MM.1S (cell line): ENCODE measurements at regions not wholly inside any gene's neighbourhood (a gene's known extent, or its start where the extent isn't known, plus 50 kb on each side); places are given as distances from the start of the nearest gene placed in this dataset.

Experiments
- DNase-seq: peaks from one replicate; pipeline ENCODE4 v3.0.0-alpha.2; 2015
- H2AFZ ChIP-seq: fragments of 300-600 bp; sonication (generic); 2 replicates; pipeline ENCODE4 v1.6.0; 2016; ENCODE audit warnings: antibody characterized with exemption, low read length
- H3F3A ChIP-seq: fragments of 300-600 bp; sonication (generic); 2 replicates; pipeline ENCODE4 v1.6.1; 2016; ENCODE audit warnings: mild to moderate bottlenecking, antibody characterized with exemption, low read length, moderate library complexity, mixed read lengths; ENCODE audit not compliant: insufficient read depth
- H3K27ac ChIP-seq: fragments of 300-600 bp; sonication (generic); 2 replicates; pipeline ENCODE4 v1.5.1; 2016; ENCODE audit warnings: mild to moderate bottlenecking, low read length
- H3K27me3 ChIP-seq: fragments of 300-600 bp; sonication (generic); replicated peaks from 2 replicates; pipeline ENCODE4 v1.6.0; 2016; ENCODE audit warnings: low read length; ENCODE audit not compliant: insufficient read depth
- H3K36me3 ChIP-seq: fragments of 300-600 bp; sonication (generic); replicated peaks from 2 replicates; pipeline ENCODE4 v1.6.1; 2016; ENCODE audit warnings: mild to moderate bottlenecking, low read length, mixed read lengths; ENCODE audit not compliant: insufficient read depth
- H3K4me1 ChIP-seq: fragments of 300-600 bp; sonication (generic); 2 replicates; pipeline ENCODE4 v1.6.1; 2016; ENCODE audit warnings: low read length, mixed read lengths
- H3K4me2 ChIP-seq: fragments of 300-600 bp; sonication (generic); 2 replicates; pipeline ENCODE4 v1.6.0; 2016; ENCODE audit warnings: low read depth, low read length
- H3K4me3 ChIP-seq: fragments of 300-600 bp; sonication (generic); 2 replicates; pipeline ENCODE4 v1.5.1; 2016; ENCODE audit warnings: low read length, mixed read lengths
- H3K79me2 ChIP-seq: fragments of 300-600 bp; sonication (generic); 2 replicates; pipeline ENCODE4 v1.6.1; 2016; ENCODE audit warnings: mixed run types, low read length, mixed read lengths
- H3K9ac ChIP-seq: fragments of 300-600 bp; sonication (generic); 2 replicates; pipeline ENCODE4 v1.6.1; 2016; ENCODE audit warnings: low read length, mixed read lengths
- H3K9me2 ChIP-seq: fragments of 300-600 bp; sonication (generic); replicated peaks from 2 replicates; pipeline ENCODE4 v1.6.1; 2016; ENCODE audit warnings: mild to moderate bottlenecking, low read length, mixed read lengths; ENCODE audit not compliant: insufficient read depth
- H3K9me3 ChIP-seq: fragments of 300-600 bp; sonication (generic); replicated peaks from 2 replicates; pipeline ENCODE4 v1.6.1; 2016; ENCODE audit warnings: mild to moderate bottlenecking, low read length, mixed read lengths; ENCODE audit not compliant: insufficient read depth
- H4K20me1 ChIP-seq: fragments of 300-600 bp; sonication (generic); 2 replicates; pipeline ENCODE4 v1.6.1; 2016; ENCODE audit warnings: mild to moderate bottlenecking, low read length, moderate library complexity, mixed read lengths; ENCODE audit not compliant: insufficient read depth
- CTCF ChIP-seq: fragments of 300-600 bp; sonication (generic); IDR thresholded peaks from 2 replicates; pipeline ENCODE4 v1.5.1; 2016; ENCODE audit warnings: antibody characterized with exemption, low read length, mixed read lengths
- EZH2 ChIP-seq: fragments of 300-600 bp; sonication (generic); optimal IDR thresholded peaks from 2 replicates; pipeline ENCODE3; 2017; ENCODE audit warnings: low read depth, mild to moderate bottlenecking, antibody characterized with exemption, low read length, mixed read lengths
- EZH2phosphoT487 ChIP-seq: fragments of 300-600 bp; sonication (generic); IDR thresholded peaks from 2 replicates; pipeline ENCODE4 v1.6.1; 2018; ENCODE audit warnings: antibody characterized with exemption, low read length

GRCh38 chr14:96956464-96957239 is 159.5 kb downstream of the VRK1 start:
- no peak for TF ChIP-seq EZH2
- TF ChIP-seq CTCF: no peak
- no peak for TF ChIP-seq EZH2phosphoT487
- Histone ChIP-seq H3K4me3 (no peak overlapping the region), H3K27me3 (no peaks in the 10 kb centered on the region), H3K36me3 (no peaks in the 10 kb centered on the region), H3K9ac (no peak overlapping the region), H3K4me2 (no peak overlapping the region), H3K9me2 (no peaks in the 10 kb centered on the region), H4K20me1 (no peaks in the 10 kb centered on the region), H3K27ac (no peak overlapping the region), H3K79me2 (no peaks in the 10 kb centered on the region), H2AFZ (no peak overlapping the region), H3K4me1 (no peaks in the 10 kb centered on the region), H3K9me3 (no peaks in the 10 kb centered on the region), H3F3A (no peaks in the 10 kb centered on the region)
- DNase-seq: no peak

DNA sequence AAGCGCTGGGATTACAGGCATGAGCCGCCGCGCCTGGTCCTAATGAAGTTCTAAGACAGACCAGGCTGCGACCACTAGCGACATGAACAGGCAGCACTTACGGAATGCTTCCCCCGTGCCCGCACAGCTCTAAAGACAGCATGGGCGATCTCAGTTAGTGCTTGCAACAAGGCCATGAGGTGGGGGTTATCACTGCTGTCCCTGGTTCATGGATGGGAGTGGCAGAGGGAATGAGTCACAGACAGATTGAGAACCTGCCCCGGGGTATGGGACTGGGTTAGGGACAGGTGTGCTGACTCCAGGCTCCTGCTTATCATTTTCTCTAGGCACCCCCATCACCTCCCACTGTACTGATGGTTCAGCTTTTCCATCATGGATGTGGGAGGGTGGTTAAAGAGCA is 160.9 kb downstream of the VRK1 start:
- Histone ChIP-seq H3K4me1 (no peaks in the 10 kb centered on the region), H2AFZ (no peak overlapping the region), H3K9me2 (no peaks in the 10 kb centered on the region), H3K4me2 (no peak overlapping the region), H3F3A (no peaks in the 10 kb centered on the region), H3K27ac (no peak overlapping the region), H3K27me3 (no peaks in the 10 kb centered on the region), H3K36me3 (no peaks in the 10 kb centered on the region), H3K79me2 (no peaks in the 10 kb centered on the region), H4K20me1 (no peaks in the 10 kb centered on the region), H3K9me3 (no peaks in the 10 kb centered on the region), H3K4me3 (no peak overlapping the region), H3K9ac (no peak overlapping the region)
- no peak for TF ChIP-seq CTCF
- TF ChIP-seq EZH2: no peak
- no peak for TF ChIP-seq EZH2phosphoT487
- no peak for DNase-seq

DNA sequence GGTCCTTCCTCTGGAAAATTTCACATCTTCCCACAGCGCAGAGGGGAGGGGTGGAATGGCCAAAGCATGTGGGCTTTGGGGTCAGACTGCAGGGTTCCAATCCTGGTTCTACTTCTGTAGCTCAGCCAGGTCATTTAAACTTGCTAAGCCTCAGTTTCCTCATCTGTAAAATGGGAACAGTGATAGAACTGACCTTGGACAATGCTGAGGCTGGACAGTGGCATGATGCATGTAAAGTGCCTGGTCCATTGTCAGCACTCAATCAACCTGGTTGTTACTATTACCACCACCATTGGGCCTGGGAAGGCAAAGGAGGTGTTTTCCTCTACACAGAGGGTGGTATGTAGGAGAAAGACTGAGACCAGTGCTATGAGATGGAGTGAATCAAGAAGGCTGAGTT is 162.8 kb downstream of the VRK1 start:
- H3K4me1 ChIP-seq: no peaks in the 10 kb centered on the region

More for the DNA sequence above, 162.8 kb downstream of the VRK1 start:
- H3K4me2 ChIP-seq: no peak overlapping the region
- no peak for DNase-seq
- no peak for TF ChIP-seq CTCF
- TF ChIP-seq EZH2phosphoT487: no peak
- no peaks in the 10 kb centered on the region for H3K36me3 ChIP-seq
- no peaks in the 10 kb centered on the region for H3F3A ChIP-seq
- no peaks in the 10 kb centered on the region for H4K20me1 ChIP-seq
- H2AFZ ChIP-seq: no peak overlapping the region
- H3K4me3 ChIP-seq: no peak overlapping the region
- H3K79me2 ChIP-seq: no peaks in the 10 kb centered on the region
- no peak overlapping the region for H3K27ac ChIP-seq
- no peak overlapping the region for H3K9ac ChIP-seq
- H3K9me3 ChIP-seq: no peaks in the 10 kb centered on the region
- H3K27me3 ChIP-seq: no peaks in the 10 kb centered on the region
- H3K9me2 ChIP-seq: no peaks in the 10 kb centered on the region
